ENCODE measurements at regions not wholly inside any gene's neighbourhood (a gene's known extent, or its start where the extent isn't known, plus 50 kb on each side); places are given as distances from the start of the nearest gene placed in this dataset.

GRCh38 chr13:74987124-74987690, 494.8 kb downstream of the TBC1D4 start:
- Histone ChIP-seq H3K4me2 (ENCODE audit: low read length) (no peak overlapping the region), H3K9me3 (ENCODE audit: low read length) (no peaks in the 10 kb centered on the region), H4K20me1 (ENCODE audit: insufficient read depth, low read length) (no peaks in the 10 kb centered on the region), H3K79me2 (ENCODE audit: insufficient read depth, low read length) (no peaks in the 10 kb centered on the region), H3K9me2 (ENCODE audit: low read depth, low read length) (no peaks in the 10 kb centered on the region), H3K4me1 (ENCODE audit: insufficient read depth, low read length, severe bottlenecking) (no peaks in the 10 kb centered on the region), H3K4me3 (ENCODE audit: low read depth, low read length, poor library complexity, severe bottlenecking) (no peak overlapping the region), H3K9ac (ENCODE audit: low read length) (no peak overlapping the region), H2AFZ (ENCODE audit: low read length) (no peak overlapping the region), H3K27me3 (ENCODE audit: insufficient read depth, low read length) (no peaks in the 10 kb centered on the region), H3K36me3 (ENCODE audit: insufficient read depth, low read length) (no peaks in the 10 kb centered on the region), H3F3A (ENCODE audit: insufficient read depth, low read length) (no peaks in the 10 kb centered on the region), H3K27ac (ENCODE audit: low read depth, low read length, poor library complexity, severe bottlenecking) (no peak overlapping the region)
- TF ChIP-seq EZH2 (IDR thresholded peaks at IDR 0.05; ENCODE audit: borderline replicate concordance, low read length) (no peak), CTCF (IDR thresholded peaks at IDR 0.05; ENCODE audit: low read length) (no peak)

GRCh38 chr13:74986609-74987008, 495.4 kb downstream of the TBC1D4 start:
- Histone ChIP-seq H3K9ac (ENCODE audit: low read length) (no peak overlapping the region), H3K27me3 (ENCODE audit: insufficient read depth, low read length) (no peaks in the 10 kb centered on the region), H3K79me2 (ENCODE audit: insufficient read depth, low read length) (no peaks in the 10 kb centered on the region), H3K36me3 (ENCODE audit: insufficient read depth, low read length) (no peaks in the 10 kb centered on the region), H3F3A (ENCODE audit: insufficient read depth, low read length) (no peaks in the 10 kb centered on the region), H3K4me2 (ENCODE audit: low read length) (no peak overlapping the region), H3K4me3 (ENCODE audit: low read depth, low read length, poor library complexity, severe bottlenecking) (no peak overlapping the region), H3K4me1 (ENCODE audit: insufficient read depth, low read length, severe bottlenecking) (no peaks in the 10 kb centered on the region), H4K20me1 (ENCODE audit: insufficient read depth, low read length) (no peaks in the 10 kb centered on the region), H3K27ac (ENCODE audit: low read depth, low read length, poor library complexity, severe bottlenecking) (no peak overlapping the region), H3K9me3 (ENCODE audit: low read length) (no peaks in the 10 kb centered on the region), H3K9me2 (ENCODE audit: low read depth, low read length) (no peaks in the 10 kb centered on the region), H2AFZ (ENCODE audit: low read length) (no peak overlapping the region)
- TF ChIP-seq CTCF (IDR thresholded peaks at IDR 0.05; ENCODE audit: low read length) = no peak
- no peak for TF ChIP-seq EZH2 (IDR thresholded peaks at IDR 0.05; ENCODE audit: borderline replicate concordance, low read length)

- no peak overlapping the region for H3K9ac ChIP-seq (ENCODE audit: low read length)
- H3K4me3 ChIP-seq (ENCODE audit: low read depth, low read length, poor library complexity, severe bottlenecking) = no peak overlapping the region
- H3K27me3 ChIP-seq (ENCODE audit: insufficient read depth, low read length) = no peaks in the 10 kb centered on the region
- H3K9me2 ChIP-seq (ENCODE audit: low read depth, low read length) = no peaks in the 10 kb centered on the region
- no peaks in the 10 kb centered on the region for H3K9me3 ChIP-seq (ENCODE audit: low read length)
- H3K4me1 ChIP-seq (ENCODE audit: insufficient read depth, low read length, severe bottlenecking) = no peaks in the 10 kb centered on the region
- H4K20me1 ChIP-seq (ENCODE audit: insufficient read depth, low read length) = no peaks in the 10 kb centered on the region
- H2AFZ ChIP-seq (ENCODE audit: low read length) = no peak overlapping the region
- no peaks in the 10 kb centered on the region for H3F3A ChIP-seq (ENCODE audit: insufficient read depth, low read length)
- TF ChIP-seq CTCF (IDR thresholded peaks at IDR 0.05; ENCODE audit: low read length) (no peak), EZH2 (IDR thresholded peaks at IDR 0.05; ENCODE audit: borderline replicate concordance, low read length) (no peak)
- H3K36me3 ChIP-seq (ENCODE audit: insufficient read depth, low read length) = no peaks in the 10 kb centered on the region
- H3K79me2 ChIP-seq (ENCODE audit: insufficient read depth, low read length) = no peaks in the 10 kb centered on the region
- H3K4me2 ChIP-seq (ENCODE audit: low read length) = no peak overlapping the region
- no peak overlapping the region for H3K27ac ChIP-seq (ENCODE audit: low read depth, low read length, poor library complexity, severe bottlenecking)
Observed at GRCh38 chr13:74979703-74980102, 502.3 kb downstream of the TBC1D4 start.

Data from OCI-LY1 (cell line).